ENCODE measurements at regions not wholly inside any gene's neighbourhood (a gene's known extent, or its start where the extent isn't known, plus 50 kb on each side); places are given as distances from the start of the nearest gene placed in this dataset.

DNA sequence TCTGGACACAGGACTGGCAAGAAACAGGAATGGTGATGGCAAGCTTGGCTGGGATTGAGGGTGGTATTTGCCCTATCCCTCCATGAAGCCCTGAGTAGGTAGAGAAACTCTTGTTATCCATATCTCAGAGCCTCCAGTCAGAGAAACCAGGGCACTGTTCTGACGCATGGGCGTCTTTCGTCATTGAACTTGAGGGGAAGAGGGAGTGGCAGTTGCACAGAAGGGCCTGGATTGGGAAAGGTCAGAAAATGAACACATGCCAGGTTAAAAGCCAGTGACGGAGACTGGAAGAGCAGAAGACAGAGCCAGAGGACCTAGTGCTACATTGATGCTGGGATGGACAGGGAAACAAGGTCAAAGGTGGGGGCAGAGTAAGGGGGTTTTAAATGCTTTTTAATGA is 516.7 kb downstream of the PLPP3 start:
- DNase-seq, result no peak

- DNase-seq, result no peak
Observed at GRCh38 chr1:56061824-56062223, 517.5 kb downstream of the PLPP3 start.

GRCh38 chr1:56060906-56061305 is 518.5 kb downstream of the PLPP3 start:
- DNase-seq, result no peak

DNA sequence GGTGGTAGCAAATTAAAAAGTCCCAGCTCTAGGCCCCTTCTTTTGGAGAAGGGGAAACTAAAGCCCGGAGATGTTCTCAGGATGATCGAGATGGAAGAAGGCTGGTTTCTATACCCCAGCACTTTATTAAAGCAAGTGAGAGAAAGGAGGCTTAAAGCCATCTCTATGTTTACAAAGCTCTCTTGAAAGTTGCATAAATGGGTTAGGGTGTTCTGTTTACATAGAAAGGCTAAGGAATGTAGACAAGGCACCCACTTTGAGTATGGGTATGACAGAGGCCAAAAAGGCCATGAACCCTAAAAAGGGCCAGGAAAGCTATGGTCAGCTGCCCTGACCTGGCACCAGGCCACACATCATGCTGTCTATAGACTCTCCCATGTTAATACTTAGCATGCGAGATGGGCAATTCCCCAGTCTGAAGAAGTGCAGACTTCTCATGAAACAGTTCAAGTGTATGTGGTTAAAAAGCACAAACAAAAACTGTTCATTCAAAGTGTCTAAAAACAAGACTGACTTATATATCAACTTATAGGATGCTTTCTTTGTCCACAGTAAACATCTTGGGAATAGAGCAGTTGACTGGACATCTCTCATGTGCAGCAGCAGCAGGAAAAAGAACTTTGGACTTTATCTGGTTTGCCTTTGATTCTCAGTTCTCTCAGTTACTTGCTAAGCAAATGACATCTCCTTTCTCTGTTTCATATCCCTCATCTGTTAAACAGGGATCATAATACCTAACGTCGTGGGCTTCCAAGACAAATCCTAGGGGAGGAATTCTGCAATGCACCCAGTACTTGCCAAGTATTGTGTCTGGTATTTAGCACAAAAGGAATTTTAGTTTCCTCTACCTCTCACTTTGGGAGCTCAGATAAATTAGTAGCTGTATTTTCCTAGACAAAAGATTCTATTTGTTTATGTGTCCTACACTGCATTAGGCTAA is 521.6 kb downstream of the PLPP3 start:
- DNase-seq, result no peak

- DNase-seq, result no peak
Observed at GRCh38 chr1:56056438-56057287, 522.7 kb downstream of the PLPP3 start.

DNA sequence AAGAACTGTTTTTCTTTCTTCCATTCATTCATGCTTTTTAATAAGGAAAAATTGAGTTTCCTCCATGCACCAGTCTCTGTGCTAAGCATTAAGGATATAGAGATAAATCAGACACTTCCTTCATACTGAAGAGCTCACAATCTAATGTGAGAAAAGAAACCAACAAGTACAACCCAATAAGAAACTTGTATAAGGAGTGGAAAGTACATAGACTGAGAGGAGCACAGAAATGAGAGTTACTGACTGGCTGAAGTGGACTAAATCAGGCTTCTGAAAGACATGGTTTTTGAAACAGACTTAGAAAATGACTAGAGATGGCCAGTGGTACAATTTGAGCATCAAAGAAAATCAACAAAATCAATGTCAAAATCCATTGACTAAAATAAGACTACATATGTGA is 524.4 kb downstream of the PLPP3 start:
- DNase-seq, result no peak

DNA sequence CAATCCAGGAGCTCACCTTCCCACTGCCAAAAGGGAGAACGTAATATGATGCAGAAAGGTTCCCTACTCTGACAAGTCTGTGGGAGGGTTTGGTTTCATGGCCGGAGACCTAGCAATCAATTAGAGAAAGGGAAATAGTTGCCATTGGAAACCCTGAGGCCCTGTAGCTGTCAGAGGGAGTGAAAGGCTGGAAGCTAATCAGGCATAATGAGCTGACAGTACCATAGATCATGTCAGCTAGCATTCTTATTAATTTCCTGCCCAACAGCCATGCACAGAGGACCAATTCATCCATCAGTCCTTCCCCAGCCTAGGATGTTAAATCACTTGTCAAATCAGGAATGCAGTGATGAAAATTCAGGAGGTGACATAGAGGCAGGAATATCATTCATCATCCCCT is 527.3 kb downstream of the PLPP3 start:
- no peak for DNase-seq

DNA sequence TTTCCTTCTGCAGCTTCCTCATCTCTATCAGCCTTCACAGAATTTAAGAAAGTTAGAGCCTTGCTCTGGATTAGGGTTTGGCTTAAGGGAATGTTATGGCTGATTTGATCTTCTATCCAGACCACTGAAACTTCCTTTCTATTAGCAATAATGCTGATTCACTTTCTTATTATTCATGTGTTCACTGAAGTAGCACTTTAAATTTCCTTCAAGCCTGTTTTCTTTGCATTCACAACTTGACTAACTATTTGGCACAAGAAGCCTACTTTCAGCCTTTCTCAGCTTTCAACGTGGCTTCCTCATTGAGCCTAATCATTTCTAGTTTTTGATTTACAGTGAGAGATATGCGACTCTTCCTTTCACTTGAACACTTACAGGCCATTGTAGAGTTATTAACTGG is 528.5 kb downstream of the PLPP3 start:
- DNase-seq, result no peak

DNA sequence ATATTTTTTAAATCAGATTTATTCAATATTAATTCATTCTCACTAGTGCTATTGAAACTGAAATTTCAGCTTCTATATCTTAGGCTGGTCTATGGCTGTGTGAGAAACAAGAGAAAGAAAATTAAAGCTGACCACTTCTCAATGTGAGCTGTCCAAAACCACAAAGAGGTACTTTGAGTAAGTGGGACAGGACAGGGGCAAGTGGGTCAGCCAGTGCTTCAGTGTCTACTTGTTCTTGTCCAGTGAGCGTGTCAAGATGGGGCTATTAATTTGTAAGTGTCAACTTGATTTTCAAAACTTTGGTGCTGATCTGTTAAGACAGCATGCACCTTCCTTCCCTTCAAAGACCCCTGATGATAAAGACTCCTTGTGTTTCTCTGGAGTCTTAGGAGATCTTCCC is 533.9 kb downstream of the PLPP3 start:
- no peak for DNase-seq

GRCh38 chr1:56045062-56045461 is 534.3 kb downstream of the PLPP3 start:
- no peak for DNase-seq

GRCh38 chr1:56036479-56036878 is 542.9 kb downstream of the PLPP3 start:
- no peak for DNase-seq

DNA sequence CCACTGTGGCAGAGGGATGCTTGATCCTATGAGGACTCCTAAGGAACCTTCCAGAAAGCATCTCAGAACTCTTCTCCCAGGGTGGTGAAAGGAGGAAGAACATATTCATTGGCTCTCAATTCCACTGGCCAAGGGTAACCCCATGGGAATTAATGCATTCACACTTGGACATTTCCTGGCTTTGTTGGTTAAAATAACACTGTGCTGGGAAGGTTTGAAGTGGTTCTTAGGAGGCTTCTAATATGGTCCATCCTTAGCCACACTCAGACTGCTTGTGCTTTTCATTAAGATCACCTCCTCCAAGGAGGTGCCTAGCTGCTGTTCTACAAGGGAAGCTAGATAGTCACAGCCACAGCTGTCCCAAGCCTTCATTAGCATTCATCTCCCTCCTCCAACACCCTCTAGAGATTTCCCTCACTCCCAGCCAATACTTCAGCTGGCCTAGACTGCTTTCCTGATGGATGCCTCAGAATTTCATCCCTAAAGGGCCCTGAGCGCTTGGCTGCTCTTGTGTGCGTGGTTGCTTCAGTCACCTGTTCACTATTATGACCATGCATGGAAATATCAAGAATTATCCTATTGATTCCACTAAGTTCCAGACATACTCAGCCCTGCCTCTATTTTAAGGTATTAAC is 544.4 kb downstream of the PLPP3 start:
- DNase-seq, result no peak

GRCh38 chr1:56034222-56034621 is 545.1 kb downstream of the PLPP3 start:
- DNase-seq, result no peak

GRCh38 chr1:56033321-56034037 is 545.9 kb downstream of the PLPP3 start:
- no peak for DNase-seq

- no peak for DNase-seq
Observed at GRCh38 chr1:56032096-56032676, 547.2 kb downstream of the PLPP3 start.

- DNase-seq, result no peak
Observed at GRCh38 chr1:56031001-56031400, 548.4 kb downstream of the PLPP3 start.

DNA sequence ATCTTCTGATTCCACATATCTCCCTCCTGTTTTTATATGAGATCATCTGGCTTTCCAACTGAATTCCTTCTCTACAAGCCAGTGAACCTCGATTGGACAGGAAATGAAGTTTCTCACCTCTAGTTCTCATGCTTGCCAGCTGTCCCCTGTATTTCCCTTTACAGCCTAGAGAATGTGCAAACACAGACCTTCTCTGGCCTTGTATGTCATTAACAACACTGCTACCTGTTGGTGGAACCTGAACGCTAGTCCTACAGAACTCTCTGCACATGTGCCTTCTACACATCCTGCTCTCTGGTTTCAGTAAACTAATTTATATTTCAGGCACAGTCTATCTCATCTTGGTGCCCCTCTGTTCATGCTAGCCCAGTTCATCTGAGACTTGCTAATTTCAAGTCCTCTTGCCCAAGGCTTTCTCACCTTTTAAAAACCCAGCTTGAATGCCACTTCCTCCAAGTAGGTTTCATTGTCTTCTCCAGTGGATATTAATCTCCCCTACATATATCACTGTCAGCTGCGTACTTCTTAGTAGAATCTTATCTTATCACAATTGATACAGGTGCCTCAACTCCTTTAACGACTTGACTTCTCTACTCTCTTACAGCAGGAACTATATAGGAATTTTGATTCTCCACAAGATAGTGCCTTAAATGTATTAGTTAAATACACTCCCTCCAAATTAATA is 549.9 kb downstream of the PLPP3 start:
- DNase-seq, result no peak

DNA sequence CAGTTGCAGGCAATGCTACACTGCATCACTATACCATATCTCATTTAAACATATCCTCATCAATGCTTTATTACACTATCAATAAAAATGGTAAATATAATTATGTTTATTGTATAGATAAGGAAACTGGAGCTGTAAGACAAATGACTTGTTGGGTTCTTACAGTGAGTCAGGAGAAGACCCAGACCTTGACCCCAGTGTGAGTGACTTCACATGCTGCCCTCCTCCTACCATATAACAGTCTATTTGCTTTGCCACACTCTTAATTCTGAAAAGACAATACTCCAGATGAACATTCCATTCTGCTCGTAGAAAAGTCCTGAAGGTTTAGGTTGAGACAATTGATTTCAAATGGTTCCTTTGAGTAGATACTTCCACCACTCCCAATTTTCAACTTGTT is 550.5 kb downstream of the PLPP3 start:
- DNase-seq, result no peak

DNA sequence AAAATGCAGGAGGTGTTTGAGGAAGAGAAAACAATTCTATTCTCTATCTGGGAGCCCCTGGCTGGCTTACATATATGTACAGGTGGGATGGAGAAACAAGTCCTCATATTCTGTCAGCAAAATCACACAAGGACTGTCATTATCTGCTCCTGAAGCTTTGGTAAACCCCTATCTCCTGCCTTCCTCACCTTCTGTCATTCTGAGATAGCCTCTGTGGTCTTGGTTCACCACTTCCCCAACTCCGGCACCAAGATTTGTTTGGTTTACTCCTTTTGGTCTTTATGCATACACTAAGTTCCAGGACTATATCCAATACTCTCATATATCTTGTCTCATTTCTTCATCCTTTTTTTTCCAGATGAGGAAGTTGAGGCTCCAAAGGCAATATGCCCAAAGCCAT is 551.1 kb downstream of the PLPP3 start:
- DNase-seq, result no peak

GRCh38 chr1:56025942-56026341 is 553.4 kb downstream of the PLPP3 start:
- DNase-seq, result no peak

DNA sequence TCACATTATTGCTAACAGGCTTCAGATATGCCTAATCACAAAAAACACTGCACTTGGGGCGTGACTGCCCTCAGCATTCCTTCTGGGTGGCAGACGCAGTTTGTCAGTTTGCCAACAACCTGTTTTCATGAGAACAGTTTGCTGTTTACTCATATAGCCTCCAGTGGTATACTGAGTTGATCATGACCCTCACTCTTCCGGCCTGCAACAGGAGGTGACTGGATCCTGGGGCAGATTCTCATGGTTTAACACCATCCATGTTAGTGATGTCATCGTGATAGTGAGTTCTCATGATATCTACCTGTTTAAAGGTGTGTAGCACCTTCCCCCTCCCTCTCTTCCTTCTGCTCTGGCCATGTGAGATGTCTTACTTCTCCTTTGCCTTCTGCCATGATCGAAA is 555.2 kb downstream of the PLPP3 start:
- no peak for DNase-seq

DNA sequence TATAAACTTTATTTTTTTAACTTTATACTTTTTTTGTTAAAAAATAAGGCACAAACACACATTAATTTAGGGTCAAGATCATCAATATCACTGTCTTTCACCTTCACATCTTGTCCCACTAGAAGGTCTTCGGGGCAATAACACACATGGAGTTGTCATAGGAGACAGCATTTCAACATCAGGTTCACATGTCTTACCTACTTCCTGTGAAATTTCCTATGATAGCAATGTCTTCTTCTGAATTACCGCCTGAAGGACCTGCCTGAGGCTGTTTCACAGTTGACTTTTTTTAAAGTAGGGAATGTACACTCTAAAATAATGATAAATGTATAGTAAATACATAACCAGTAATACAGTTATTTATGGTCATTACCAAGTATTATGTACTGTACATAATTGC is 559.4 kb downstream of the PLPP3 start:
- DNase-seq, result no peak
